Astrocyte (in vitro differentiated cells and primary cell): ENCODE measurements at regions not wholly inside any gene's neighbourhood (a gene's known extent, or its start where the extent isn't known, plus 50 kb on each side); places are given as distances from the start of the nearest gene placed in this dataset.

Experiments
- DNase-seq: peaks from one replicate; pipeline ENCODE4 v3.0.0-alpha.2; 2010; ENCODE audit warnings: low read depth
- FAIRE-seq: peaks from 2 replicates; lab custom pipeline; 2011; peaks lifted over from hg19 to GRCh38; lab: Jason Lieb, UNC
- H2AFZ ChIP-seq: 2 replicates; pipeline ENCODE4 v1.6.0; 2012; ENCODE audit warnings: low read depth, low read length, inconsistent platforms
- H3K27ac ChIP-seq: 2 replicates; pipeline ENCODE4 v1.5.1; 2011; ENCODE audit warnings: low read depth, low read length, inconsistent platforms
- H3K27me3 ChIP-seq: 2 replicates; pipeline ENCODE4 v1.6.0; 2011; ENCODE audit warnings: low read length, inconsistent platforms; ENCODE audit not compliant: insufficient read depth
- H3K36me3 ChIP-seq: 2 replicates; pipeline ENCODE4 v1.5.1; 2011; ENCODE audit warnings: low read length, inconsistent platforms; ENCODE audit not compliant: insufficient read depth
- H3K4me1 ChIP-seq: 2 replicates; pipeline ENCODE4 v1.5.1; 2011; ENCODE audit warnings: low read length, inconsistent platforms; ENCODE audit not compliant: insufficient read depth
- H3K4me2 ChIP-seq: 2 replicates; pipeline ENCODE4 v1.6.0; 2012; ENCODE audit warnings: low read length, inconsistent platforms
- H3K4me3 ChIP-seq: 2 replicates; pipeline ENCODE4 v1.5.1; 2011; ENCODE audit warnings: low read depth, mild to moderate bottlenecking, low read length, inconsistent platforms; ENCODE audit not compliant: insufficient read depth
- H3K79me2 ChIP-seq: 2 replicates; pipeline ENCODE4 v1.6.0; 2012; ENCODE audit warnings: mild to moderate bottlenecking, low read length, inconsistent platforms; ENCODE audit not compliant: insufficient read depth
- H3K9ac ChIP-seq: 2 replicates; pipeline ENCODE4 v1.6.0; 2012; ENCODE audit warnings: mild to moderate bottlenecking, low read length, inconsistent platforms
- H3K9me3 ChIP-seq: 2 replicates; pipeline ENCODE4 v1.5.1; 2012; ENCODE audit warnings: low read depth, mild to moderate bottlenecking, low read length, inconsistent platforms; ENCODE audit not compliant: insufficient read depth
- H4K20me1 ChIP-seq: 2 replicates; pipeline ENCODE4 v1.6.0; 2012; ENCODE audit warnings: low read length, inconsistent platforms; ENCODE audit not compliant: insufficient read depth
- H3K27ac Mint-ChIP-seq: one replicate; pipeline ENCODE4 v1.8.0; 2021; ENCODE audit warnings: mild to moderate bottlenecking, mixed read lengths; ENCODE audit not compliant: unreplicated experiment
- H3K27me3 Mint-ChIP-seq: one replicate; pipeline ENCODE4 v1.8.0; 2021; ENCODE audit warnings: low read depth, mixed read lengths; ENCODE audit not compliant: unreplicated experiment
- H3K36me3 Mint-ChIP-seq: one replicate; pipeline ENCODE4 v1.8.0; 2021; ENCODE audit warnings: low read depth, mixed read lengths; ENCODE audit not compliant: unreplicated experiment
- H3K4me1 Mint-ChIP-seq: one replicate; pipeline ENCODE4 v1.8.0; 2021; ENCODE audit warnings: low read depth, mixed read lengths; ENCODE audit not compliant: unreplicated experiment
- H3K4me3 Mint-ChIP-seq: one replicate; pipeline ENCODE4 v1.8.0; 2021; ENCODE audit warnings: mild to moderate bottlenecking, moderate library complexity, mixed read lengths; ENCODE audit not compliant: unreplicated experiment
- H3K9me3 Mint-ChIP-seq: one replicate; pipeline ENCODE4 v1.8.0; 2021; ENCODE audit warnings: mild to moderate bottlenecking, mixed read lengths; ENCODE audit not compliant: unreplicated experiment
- CTCF ChIP-seq: IDR thresholded peaks from 2 replicates; pipeline ENCODE4 v1.5.1; 2011; ENCODE audit warnings: low read depth, mild to moderate bottlenecking, inconsistent platforms, low read length, moderate library complexity; ENCODE audit not compliant: insufficient read depth
- EZH2 ChIP-seq: IDR thresholded peaks from 2 replicates; pipeline ENCODE4 v1.6.1; 2012; ENCODE audit warnings: mild to moderate bottlenecking, low read length, inconsistent platforms; ENCODE audit not compliant: insufficient read depth

DNA sequence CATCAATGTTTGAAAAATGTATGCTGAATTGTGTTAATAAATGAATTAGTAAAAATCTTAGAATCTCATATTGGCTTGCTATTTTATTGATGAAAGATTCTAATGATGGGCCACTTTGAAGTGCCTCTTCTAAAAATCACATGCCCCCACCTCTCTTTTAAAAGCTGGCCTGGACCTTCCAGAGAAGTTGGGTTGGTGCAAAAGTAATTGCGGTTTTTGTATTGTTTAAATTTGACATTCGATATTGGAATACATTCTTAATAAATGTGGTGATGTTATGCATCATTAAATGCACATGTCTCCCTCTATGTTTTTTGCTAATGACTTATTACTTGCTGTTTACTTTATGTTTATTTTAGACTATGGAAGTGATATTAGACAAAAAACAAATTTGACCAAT lies 314.6 kb upstream of the C16orf82 start:
- no peak overlapping the region for H3K4me2 ChIP-seq
- no peak overlapping the region for H3K4me3 ChIP-seq
- no peak overlapping the region for H3K9ac ChIP-seq
- H3K4me1 Mint-ChIP-seq: no peaks in the 10 kb centered on the region
- no peak overlapping the region for H3K27ac Mint-ChIP-seq
- H3K79me2 ChIP-seq: no peaks in the 10 kb centered on the region
- DNase-seq (no peak), FAIRE-seq (no peak)
- no peak overlapping the region for H3K4me3 Mint-ChIP-seq
- no peak overlapping the region for H3K27ac ChIP-seq
- no peaks in the 10 kb centered on the region for H3K36me3 ChIP-seq
- H3K27me3 Mint-ChIP-seq: peaks cover 11% of the 10 kb centered on the region
- H3K36me3 Mint-ChIP-seq: no peaks in the 10 kb centered on the region
- H3K27me3 ChIP-seq: no peaks in the 10 kb centered on the region
- no peak overlapping the region for H2AFZ ChIP-seq
- H3K4me1 ChIP-seq: no peaks in the 10 kb centered on the region
- no peaks in the 10 kb centered on the region for H4K20me1 ChIP-seq
- H3K9me3 ChIP-seq: no peaks in the 10 kb centered on the region
- TF ChIP-seq CTCF (no peak), EZH2 (no peak)
- peaks cover 3% of the 10 kb centered on the region for H3K9me3 Mint-ChIP-seq

GRCh38 chr16:26756633-26757032 lies 310.1 kb upstream of the C16orf82 start:
- DNase-seq (no peak), FAIRE-seq (no peak)
- no peak overlapping the region for H3K4me3 Mint-ChIP-seq
- Histone ChIP-seq H3K27ac (no peak overlapping the region), H3K9ac (no peak overlapping the region), H3K4me1 (no peaks in the 10 kb centered on the region), H2AFZ (no peak overlapping the region), H3K4me3 (no peak overlapping the region), H3K9me3 (peaks cover 5% of the 10 kb centered on the region), H3K4me2 (no peak overlapping the region), H3K27me3 (no peaks in the 10 kb centered on the region), H3K36me3 (no peaks in the 10 kb centered on the region), H3K79me2 (no peaks in the 10 kb centered on the region), H4K20me1 (no peaks in the 10 kb centered on the region)
- no peaks in the 10 kb centered on the region for H3K4me1 Mint-ChIP-seq
- H3K9me3 Mint-ChIP-seq: peaks cover 3% of the 10 kb centered on the region
- peaks cover 4% of the 10 kb centered on the region for H3K27me3 Mint-ChIP-seq
- TF ChIP-seq CTCF (no peak), EZH2 (no peak)
- no peaks in the 10 kb centered on the region for H3K36me3 Mint-ChIP-seq
- no peak overlapping the region for H3K27ac Mint-ChIP-seq

- no peak overlapping the region for H3K4me3 Mint-ChIP-seq
- Histone ChIP-seq H3K4me3 (no peak overlapping the region), H3K27ac (no peak overlapping the region), H3K4me1 (no peaks in the 10 kb centered on the region), H4K20me1 (no peaks in the 10 kb centered on the region), H3K36me3 (no peaks in the 10 kb centered on the region), H3K27me3 (no peaks in the 10 kb centered on the region), H3K9ac (no peak overlapping the region), H3K4me2 (no peak overlapping the region), H3K9me3 (peaks cover 5% of the 10 kb centered on the region), H3K79me2 (no peaks in the 10 kb centered on the region), H2AFZ (no peak overlapping the region)
- no peaks in the 10 kb centered on the region for H3K9me3 Mint-ChIP-seq
- no peaks in the 10 kb centered on the region for H3K36me3 Mint-ChIP-seq
- no peak overlapping the region for H3K27ac Mint-ChIP-seq
- H3K27me3 Mint-ChIP-seq: peaks cover 6% of the 10 kb centered on the region
- no peak for FAIRE-seq
- TF ChIP-seq CTCF (no peak), EZH2 (no peak)
- no peaks in the 10 kb centered on the region for H3K4me1 Mint-ChIP-seq
- DNase-seq: no peak
Measured at GRCh38 chr16:26762594-26762993, 304.1 kb upstream of the C16orf82 start.
